GM19035 (cell line): ENCODE measurements at regions not wholly inside any gene's neighbourhood (a gene's known extent, or its start where the extent isn't known, plus 50 kb on each side); places are given as distances from the start of the nearest gene placed in this dataset.

Source experiments
- ATAC-seq: cut with Tn5 transposase; IDR thresholded peaks from one replicate; pipeline ENCODE4 v1.9.1; 2021; ENCODE audit not compliant: unreplicated experiment

GRCh38 chr10:131698986-131699385, 201.8 kb upstream of the PPP2R2D start:
- no peak for ATAC-seq

DNA sequence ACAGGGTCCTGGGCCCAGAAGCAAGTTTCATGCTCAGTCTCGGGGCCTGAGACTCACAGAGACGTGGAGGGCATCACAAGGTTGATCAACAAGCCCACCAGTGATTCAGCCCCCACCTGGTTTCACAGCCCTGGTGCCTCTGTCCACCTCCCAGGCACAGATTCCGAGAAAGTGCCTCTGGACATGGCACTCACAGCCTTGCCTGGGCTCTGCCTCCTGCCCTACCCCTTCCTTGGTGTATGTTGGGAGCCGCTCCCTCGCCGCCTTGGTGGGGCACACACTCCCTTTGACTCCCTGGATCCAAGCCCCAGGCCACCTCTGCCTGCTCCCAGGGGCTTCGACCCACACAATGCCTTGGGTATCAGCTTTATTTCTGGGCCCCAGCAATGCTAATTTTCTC, 200.8 kb upstream of the PPP2R2D start:
- ATAC-seq: no peak

DNA sequence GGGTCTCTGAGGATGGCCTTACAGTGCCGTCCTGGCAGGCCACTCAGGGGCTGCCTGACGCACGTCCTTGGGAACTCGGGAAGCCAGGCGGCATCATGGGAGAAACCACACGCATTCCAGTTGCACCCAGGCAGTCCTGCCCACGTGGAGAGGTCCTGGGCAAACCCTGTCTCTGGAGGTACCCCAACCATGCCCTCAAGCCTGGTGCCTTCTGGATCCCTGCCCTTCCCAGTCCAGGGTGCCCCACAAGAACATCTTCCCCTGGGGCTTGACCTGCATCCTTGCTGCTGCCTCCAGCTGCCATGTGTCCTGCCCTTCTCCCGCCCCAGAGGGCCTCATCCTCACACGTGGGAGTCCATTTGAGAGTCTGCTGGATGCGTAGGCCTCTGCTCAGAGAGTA, 200.3 kb upstream of the PPP2R2D start:
- no peak for ATAC-seq

DNA sequence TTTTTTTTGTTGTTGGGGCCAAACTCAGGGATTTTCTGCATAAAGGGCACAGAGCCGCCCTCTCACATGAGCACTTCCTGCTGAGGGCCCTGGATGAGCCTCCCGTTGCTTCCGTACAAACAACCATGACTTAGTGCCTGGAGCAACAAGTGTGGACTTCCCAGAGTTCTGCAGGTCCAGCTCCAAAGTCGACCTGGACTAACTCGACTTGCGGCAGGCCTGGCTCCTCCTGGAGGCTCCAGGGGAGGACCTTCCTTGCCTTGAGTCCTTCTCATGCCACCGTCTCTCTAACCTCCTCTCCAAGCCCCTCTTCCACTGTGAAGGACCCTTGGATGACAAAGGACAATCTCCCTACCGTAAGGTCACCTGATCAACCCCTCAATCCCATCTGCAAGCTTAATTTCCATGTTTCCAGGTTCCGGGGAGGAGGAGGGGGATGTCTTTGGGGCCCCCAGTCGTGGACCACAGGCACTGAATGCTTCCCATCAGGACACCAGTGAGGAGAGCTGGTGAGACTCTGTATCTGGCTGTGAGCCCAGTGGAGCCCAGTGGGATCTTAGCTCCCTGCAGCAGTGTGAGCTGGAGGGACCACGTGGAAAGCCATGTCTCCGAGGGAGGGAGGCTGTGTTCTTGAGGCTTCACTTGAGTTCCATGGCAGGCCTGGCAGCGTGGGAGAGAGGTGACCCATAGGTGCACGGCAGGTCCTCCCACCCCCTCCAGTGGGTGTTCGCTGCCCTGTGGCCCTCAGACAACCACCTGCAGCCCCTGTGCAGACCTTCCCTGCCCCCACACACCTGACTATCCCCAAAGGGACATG, 199.5 kb upstream of the PPP2R2D start:
- ATAC-seq: no peak

GRCh38 chr10:131702531-131703356, 198.1 kb upstream of the PPP2R2D start:
- no peak for ATAC-seq

GRCh38 chr10:131703541-131703940, 197.3 kb upstream of the PPP2R2D start:
- ATAC-seq: no peak

GRCh38 chr10:131703941-131704340, 196.9 kb upstream of the PPP2R2D start:
- no peak for ATAC-seq

DNA sequence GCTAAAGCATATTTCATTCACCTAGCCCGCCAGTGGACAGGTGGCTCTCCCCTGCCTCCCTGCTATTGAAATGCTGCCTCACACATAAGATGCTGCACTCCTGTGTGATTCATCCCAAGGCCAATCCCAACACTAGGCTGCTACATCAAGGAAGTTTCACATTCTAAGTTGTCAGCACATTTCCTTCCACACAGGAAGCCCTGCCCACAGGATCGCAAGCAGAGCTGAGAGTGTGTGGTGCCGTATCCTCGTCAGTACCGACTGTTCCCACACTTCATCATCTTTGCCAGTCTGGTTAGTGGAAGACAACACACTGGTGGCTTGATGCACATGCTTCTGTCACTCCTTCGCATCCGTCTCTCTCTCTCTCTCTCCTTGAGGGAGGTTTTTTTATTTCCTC, 194.3 kb upstream of the PPP2R2D start:
- no peak for ATAC-seq

DNA sequence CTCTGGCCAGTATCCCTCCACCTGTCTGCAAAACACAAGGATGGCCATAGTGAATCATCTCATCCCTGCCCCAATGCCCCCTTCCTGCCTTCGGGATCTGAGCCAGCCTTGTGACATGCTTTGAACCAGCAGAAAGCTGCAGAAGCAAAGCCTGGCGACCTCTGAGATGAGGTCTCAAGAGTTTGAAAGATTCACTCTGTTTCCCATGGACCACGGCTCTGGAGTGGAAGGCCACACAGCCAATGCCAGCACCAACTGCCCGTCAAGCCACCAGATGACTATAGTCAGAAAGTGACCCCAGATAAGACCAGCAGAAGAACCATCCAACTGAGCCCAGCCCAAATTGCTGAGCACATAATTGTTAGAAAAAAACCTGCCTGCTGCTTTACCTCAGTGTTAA, 193.9 kb upstream of the PPP2R2D start:
- no peak for ATAC-seq

DNA sequence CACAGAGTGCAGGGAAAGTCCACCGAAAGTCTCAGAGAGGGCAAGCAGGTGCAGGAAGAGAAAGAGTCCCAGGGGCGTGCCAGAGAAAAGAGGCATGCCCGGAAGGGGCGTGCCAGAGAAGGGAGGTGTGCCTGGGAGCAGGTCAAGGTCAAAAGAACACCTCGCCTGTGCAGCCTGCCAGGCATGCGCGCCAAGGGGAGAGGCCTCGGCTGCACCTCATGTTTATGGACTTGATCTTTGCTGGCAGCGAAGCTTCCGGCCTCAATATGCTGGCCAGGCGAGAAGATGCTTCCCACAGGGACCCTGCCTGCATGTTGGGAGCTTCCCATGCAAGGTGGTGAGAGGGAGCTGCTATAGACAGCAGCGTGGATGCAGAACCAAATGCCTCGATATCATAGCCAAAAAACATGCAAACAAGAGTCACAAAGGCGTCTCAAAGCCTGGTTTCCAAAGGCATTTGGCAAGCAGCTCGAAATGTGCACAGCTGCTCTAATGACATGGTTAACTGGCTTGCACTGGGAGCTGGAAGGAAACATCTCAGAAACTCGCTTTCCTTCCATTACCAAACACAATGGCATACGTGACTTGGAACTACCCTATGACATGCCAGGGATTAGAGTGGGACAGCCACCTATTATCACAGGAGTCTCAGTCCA, 192.5 kb upstream of the PPP2R2D start:
- ATAC-seq: no peak

- ATAC-seq: no peak
These were observed 190.5 kb upstream of the PPP2R2D start for GRCh38 chr10:131710142-131710861.

DNA sequence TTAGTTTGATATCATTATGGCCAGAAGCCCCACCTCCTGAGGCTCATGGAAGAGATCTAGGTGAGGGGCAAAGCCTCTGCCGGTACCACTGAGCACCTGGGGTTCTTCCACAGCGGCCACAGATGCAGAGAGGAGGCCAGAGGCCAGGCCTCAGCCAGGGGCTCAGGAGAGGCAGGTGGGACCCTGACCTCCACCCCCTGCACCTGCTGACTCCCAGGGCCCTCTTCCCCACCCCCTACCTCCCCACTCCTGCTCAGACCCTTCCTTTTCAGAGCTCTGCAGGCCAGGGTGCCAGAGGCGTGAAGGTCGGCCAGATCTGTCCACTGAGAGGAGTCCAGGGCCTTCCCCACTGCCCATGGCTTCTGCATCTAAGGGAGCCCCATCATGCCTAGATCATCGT, 178.7 kb upstream of the PPP2R2D start:
- no peak for ATAC-seq

DNA sequence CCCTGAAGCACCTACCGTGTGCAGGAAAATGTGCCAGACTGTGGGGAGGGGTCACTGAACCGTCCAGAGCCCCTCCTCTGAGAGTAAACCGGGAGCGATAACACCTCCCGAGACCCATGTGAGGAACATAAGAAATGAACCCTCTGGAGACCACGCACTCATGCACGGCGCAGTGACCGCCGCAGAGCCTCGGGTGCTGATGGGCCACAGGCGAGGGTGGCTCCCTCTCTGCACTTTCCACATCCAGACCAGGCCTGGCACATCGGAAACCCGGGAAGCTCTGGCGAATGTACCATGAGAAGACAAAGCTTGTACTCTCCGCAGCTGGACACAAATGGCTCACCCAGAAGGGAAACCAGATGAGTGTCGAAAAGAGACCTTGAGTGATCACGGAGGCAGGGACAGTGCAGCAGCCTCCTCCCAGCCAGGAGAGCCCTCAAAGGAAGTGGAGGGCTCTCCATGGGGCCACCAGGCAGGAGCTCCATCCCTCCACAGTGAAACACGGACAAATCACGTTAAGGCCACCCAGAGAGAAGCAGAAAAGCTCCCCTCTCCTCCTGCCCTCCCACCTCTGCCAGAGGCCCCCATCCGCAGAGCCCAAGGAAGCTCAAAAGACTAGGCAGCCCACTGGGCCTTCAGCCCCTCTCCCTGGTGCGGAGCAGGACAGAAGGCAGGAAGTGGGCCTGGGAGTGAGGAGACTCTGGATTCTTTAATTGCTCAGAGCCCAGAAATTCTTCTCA, 178.1 kb upstream of the PPP2R2D start:
- no peak for ATAC-seq

DNA sequence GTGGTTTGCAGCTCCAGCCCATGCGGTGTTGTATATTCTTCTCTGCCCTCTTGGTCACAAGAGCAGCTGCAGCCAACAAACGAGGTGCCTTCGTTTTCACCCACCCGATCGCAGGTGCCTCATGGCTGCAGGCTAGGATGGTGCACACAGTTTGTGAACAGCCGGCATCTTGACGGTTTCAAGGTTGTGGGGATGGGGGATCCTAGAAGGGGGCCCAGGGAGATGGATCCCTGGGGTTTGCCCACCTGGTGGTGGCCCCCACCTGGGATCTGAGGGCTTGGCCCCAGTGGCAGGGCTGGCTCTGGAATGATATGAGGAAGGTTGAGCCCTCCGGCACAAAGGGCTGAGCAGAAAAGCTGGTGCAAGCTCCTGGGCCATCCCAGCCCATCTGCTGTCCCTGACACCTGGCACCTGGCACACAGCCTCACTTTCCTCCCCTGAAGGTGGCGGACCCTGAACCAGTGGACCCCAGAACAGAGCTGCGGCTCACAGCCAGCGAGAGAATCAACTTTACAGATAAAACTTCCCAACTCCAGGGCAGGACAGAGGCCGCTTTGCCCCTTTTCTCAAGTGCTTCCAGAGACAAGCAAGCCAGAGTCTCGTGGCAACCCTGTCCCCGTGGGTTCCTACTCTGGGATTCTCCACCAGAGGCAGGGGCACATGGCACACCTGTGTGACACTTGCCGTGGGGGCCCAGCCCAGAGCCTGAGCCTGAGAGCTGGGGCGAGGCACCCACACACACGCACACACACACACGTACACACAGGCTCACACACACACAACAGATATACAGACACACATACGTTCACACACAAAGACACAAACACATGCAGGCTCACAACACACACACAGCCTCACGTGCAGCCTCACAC, 177.3 kb upstream of the PPP2R2D start:
- ATAC-seq: no peak

DNA sequence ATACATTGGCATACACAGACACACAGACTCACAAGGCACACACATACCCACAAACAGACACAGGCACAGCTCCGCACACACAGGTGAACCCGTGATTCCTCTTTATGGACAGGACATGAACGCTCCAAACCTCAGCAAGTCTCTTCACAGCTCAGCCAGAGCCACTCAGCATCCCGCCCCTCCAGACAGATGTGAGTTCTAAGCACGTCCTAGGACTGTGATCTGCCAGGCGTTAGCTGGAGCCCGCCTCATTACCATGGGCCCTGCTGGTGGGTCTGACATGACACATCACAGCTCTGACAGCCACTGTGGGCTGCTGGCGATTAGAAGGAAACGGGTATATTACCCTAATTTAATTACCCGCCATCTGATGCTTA, 176.7 kb upstream of the PPP2R2D start:
- ATAC-seq: no peak

GRCh38 chr10:131724891-131725580, 175.8 kb upstream of the PPP2R2D start:
- no peak for ATAC-seq

- ATAC-seq: no peak
These were observed 175.2 kb upstream of the PPP2R2D start for GRCh38 chr10:131725581-131726069.

DNA sequence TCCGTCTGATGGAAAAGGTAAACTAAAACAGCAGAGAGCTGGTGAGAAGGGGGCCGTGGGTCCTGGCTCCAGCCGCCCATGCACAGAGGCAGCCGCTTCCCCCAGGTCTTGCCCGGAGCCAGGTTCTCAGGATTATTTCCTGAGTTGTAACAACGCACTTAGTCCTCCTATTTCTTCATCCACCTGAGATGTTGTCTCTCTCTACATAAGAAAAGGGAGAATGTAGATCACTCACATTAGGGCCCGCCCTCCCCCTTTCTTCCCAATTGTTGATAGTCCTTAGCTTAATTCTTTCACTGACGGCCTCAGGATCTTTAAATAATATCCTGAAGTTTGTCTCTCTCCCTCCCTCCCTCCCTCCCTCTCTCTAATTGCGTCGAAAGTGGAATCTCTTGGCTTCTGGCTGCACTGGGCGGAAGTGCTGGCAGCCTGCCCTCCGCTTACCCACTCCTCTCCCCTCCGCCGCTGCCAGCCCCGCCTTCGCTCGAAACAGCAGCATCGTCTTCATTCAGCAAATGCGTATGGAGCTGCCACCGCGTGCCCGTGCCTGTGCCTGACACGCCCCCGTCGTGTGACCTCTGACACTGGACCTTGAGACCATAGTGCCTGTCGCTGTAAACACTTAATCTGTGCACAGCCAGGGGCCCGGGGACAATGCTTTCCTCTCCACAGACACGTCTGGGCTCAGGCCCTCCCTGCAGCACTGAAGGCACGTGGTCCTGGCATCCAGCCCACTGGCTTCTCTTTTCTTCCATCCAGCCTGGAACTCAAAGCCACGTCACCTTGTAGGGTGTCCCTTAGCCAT, 174.5 kb upstream of the PPP2R2D start:
- ATAC-seq: no peak
